Skin epidermis (tissue), 12 donors: ENCODE measurements at regions not wholly inside any gene's neighbourhood (a gene's known extent, or its start where the extent isn't known, plus 50 kb on each side); places are given as distances from the start of the nearest gene placed in this dataset.

Experiments
- H3K27ac ChIP-seq, 21 experiments: fragments of 200-600 bp; sonication (generic) in 11 of 21; one replicate each; pipeline ENCODE4 v1.5.0; 2020; ENCODE audit warnings: mild to moderate bottlenecking in 3 of 21, inconsistent platforms in 2 of 21, moderate library complexity in 2 of 21
- H3K4me3 ChIP-seq, 7 experiments: fragments of 200-600 bp; sonication (generic) in 2 of 7; one replicate each; pipeline ENCODE4 v1.5.0; 2020; ENCODE audit warnings: inconsistent platforms in 2 of 7, mild to moderate bottlenecking in 2 of 7, moderate library complexity in 1 of 7

DNA sequence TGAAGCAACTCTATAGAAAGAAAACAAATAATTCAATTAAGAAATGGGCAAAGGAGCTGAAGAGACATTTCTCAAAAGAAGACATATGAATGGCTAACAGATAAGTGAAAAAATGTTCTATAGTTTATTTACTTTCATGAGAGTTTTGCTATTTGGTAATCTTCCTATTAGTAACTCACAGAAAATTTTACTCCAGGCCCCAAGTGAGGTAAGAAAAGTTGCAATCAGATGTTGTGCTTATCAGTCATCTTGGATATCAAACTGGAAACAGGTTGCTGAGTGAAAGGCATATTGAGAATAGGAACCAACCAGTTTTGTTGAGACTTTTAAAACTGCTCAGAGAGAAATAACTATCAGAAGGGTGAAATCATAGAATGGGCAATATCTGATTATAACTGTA is 1179.0 kb upstream of the ACVR2A start:
- H3K4me3 ChIP-seq = no peak overlapping the region
- no peak overlapping the region for H3K27ac ChIP-seq

DNA sequence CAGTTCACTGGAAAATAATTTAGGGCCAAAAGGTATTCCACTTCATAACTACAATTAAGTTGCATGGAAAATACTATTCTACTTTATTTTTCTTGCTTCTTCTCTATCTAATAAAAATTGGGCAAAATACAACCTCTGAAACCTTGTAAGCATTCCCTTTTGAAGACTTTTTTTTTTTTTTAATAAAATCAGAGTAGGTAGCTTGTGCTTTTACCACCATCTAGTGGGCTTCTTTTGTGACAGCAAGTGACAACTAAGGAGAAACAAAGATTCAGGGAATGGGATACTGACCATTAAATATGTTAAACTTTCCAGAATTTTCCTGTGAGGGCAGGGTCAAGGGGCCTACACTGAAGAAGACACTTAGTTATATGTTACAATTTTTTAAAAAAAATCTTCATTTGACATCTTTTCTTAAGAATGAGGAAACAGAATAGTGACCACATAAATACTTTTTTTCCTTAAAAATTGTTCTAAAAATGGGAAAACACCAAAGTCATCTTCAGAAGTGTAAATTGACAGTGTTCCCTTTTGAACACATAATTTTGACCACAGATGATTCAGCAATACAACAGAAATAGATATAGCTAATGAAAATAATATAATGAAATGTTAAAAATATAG is 1183.2 kb upstream of the ACVR2A start:
- H3K4me3 ChIP-seq = no peak overlapping the region
- H3K27ac ChIP-seq = no peak overlapping the region

DNA sequence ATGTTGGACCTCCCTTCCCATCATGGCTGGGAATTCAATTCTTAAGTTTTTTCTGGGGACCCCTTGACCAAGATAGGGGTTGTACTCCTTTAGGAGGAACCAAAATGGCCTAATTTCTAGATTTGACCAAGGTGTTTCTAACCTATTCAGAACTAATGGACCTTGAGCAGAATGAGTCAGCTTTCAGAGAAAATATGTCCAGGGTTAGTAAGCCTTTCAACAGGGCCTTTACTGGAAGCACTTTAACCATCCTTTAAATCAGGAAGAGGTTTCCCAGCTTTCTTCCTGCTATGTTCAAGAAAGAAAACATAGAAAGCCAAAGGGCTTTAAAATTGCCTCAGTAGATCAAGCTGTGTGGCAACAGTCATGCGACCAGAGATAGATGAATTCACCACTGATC is 1184.9 kb upstream of the ACVR2A start:
- Histone ChIP-seq H3K27ac (no peak overlapping the region), H3K4me3 (no peak overlapping the region)

DNA sequence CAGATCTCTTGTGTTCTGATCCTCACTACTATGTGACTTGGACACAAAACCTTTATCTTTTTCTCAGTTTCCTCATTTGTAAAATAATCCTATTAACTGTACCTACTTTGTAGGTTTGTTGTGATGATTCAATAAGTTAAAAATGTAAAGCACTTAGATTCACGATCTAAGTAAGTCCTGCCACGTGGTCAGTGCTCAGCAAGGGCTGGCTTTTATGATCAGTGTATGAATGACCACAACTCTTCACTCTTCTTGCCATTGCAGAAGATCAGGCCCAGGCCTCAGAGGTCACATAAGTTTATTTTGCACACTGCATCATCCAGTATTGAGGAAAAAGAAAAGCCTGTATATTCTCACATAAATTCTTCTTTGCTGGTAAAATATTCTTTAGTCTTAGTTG is 1192.5 kb upstream of the ACVR2A start:
- Histone ChIP-seq H3K27ac (no peak overlapping the region), H3K4me3 (no peak overlapping the region)

DNA sequence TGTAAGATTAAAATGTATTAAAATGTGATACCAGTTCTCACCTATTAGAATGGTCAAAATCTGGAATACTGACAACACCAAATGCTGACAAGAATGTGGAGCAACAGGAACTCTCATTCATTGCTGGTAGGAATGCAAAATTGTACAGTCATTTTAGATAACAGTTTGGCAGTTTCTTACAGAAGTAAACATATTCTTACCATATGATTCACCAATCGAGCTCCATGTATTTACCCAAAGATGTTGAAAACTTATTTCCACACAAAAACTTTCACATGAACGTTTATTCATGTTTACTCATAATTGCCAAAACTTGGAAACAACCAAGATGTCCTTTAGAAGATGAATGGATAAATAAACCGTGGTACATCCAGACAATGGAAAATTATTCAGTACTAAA is 1193.5 kb upstream of the ACVR2A start:
- Histone ChIP-seq H3K4me3 (no peak overlapping the region), H3K27ac (no peak overlapping the region)

DNA sequence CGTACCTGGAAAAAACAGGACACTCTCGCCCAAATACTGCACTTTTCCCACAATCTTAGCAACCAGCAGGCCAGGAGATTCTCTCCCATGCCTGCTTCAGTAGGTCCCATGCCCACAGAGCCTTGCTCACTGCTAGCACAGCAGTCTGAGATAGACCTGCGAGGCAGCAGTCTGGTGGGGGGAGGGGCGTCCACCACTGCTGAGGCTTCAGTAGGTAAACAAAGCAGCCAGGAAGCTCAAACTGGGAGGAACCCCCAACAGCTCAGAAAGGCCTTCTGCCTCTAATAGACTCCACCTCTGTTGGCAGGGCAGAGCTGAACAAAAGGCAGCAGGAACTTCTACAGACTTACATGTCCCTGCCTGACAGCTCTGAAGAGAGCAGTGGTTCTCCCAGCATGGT is 1202.8 kb upstream of the ACVR2A start:
- Histone ChIP-seq H3K4me3 (no peak overlapping the region), H3K27ac (no peak overlapping the region)

DNA sequence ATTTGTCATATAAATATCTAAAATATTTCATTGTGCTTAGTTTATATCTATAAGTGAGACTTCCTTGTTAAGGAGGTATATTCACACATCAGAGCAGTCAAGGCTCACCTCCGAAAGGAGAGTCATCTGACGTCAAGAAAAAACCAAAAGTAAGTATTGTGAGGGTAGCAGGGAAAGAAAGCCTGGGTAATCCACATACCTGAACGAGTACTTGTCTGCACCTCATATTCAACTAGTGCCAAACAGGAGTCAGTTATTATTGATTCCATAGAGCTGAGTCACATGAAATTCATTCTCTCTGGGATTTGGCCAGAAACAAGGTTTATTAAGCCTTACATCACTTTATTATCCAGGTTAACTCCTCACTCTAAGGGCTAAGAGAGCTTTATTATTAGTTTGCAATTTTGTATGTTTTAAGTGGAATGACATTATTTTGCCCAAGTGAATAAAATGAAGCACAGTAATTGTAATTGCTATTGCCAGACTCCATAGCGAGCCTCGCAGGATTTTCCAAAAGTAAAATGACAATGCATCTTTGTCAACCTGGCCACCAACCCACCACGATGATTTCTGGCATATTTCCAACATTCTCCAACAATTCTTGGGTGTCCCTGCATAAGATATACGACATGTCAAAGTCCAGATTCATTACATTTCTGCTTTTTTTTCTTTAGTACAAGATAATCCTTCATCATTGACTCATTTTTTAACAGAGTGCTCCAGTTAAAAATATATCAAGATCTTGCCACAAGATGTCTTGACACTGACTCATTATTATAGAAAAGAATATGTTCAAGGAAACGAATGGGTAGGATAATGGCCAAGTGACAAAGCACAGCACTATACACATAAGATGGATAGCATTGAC is 1210.4 kb upstream of the ACVR2A start:
- Histone ChIP-seq H3K4me3 (no peak overlapping the region), H3K27ac (no peak overlapping the region)

DNA sequence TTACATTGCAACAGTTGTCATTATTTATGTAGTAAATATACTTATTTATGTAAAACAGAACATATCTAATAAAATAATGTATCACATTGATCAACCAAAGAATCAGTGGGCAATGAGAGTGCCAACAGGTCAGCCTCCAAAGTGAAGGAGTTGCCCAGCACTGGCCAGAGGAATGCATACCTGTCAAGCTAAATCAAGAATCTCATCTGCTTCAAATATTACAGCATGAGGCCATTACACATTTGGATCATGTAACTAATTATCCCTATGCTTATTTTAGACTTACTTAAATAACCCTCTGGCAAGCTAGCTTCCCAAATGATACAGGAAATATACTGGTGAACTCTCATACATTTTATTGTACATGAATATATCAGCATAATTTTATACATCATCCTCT is 1211.7 kb upstream of the ACVR2A start:
- H3K4me3 ChIP-seq = no peak overlapping the region
- H3K27ac ChIP-seq = no peak overlapping the region

DNA sequence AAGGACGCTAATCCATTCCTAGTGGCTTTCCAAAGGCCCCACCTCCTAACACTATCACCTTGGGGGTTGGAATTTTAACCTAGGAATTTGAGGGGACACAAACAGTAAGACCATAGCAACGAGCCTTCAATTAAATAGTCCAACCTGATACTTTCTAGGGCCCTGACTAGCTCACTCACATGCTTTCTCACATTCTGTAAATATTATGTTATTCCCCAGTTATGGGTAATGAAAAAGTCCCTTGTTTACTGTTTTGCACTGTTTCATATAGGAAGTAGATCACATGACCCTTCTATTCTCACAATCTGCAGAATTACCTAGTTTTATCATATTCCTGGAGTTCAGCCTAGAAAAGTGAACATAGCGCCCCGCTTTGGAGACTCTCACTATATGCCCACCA is 1212.1 kb upstream of the ACVR2A start:
- no peak overlapping the region for H3K27ac ChIP-seq

DNA sequence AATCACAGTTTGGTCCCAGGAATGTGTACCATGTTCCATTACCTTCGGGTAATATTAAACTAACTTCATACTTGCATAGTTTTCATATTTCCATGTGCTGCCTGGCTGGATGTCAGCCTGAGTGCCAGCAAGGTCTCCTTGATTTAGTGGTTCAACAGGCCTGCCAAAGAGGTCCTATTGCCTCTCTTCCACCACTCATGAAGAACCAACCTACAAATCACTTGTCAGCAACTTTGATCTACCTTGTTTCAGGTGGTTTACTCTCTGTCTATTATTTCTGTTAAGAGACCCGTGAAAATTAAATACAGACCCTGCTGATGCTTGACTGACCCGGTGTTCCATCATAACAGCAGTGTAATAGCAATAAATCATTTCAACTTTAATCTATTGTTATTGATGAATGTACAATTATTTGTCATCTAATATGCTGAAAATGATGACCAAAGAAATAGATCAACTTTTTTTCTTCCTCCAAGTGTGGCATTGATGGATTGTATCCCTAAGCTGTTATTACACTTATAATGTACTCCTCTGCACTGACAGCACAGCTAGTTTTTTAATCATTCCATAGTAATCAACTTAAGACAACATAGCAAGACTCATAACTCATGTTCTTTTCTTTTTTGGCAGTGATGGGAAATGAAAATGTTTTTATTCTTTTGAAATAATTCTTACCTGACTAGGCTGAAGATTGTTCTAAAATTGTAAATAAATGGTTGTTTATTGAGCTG is 1220.2 kb upstream of the ACVR2A start:
- Histone ChIP-seq H3K27ac (no peak overlapping the region), H3K4me3 (no peak overlapping the region)

More for the DNA sequence above, 1212.1 kb upstream of the ACVR2A start:
- no peak overlapping the region for H3K4me3 ChIP-seq

DNA sequence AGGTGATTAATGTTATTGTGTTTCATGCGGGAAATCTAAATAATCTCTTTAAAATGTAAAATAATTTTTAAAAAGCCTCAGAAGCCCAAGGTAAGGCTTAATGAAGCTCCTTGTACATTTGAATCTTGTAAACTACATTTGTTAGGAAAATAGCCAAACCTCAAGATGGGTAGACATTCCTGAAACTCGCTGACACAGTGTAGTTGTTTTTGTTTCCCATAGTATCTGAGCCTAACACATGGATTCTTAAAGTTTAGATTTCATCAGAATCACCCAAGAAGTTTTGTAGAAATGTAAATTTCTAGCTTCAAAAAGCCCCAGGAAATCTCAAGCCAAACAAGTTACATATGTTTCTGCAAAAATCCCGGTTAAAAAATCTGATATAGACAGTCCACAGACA is 1221.1 kb upstream of the ACVR2A start:
- Histone ChIP-seq H3K4me3 (no peak overlapping the region), H3K27ac (no peak overlapping the region)

DNA sequence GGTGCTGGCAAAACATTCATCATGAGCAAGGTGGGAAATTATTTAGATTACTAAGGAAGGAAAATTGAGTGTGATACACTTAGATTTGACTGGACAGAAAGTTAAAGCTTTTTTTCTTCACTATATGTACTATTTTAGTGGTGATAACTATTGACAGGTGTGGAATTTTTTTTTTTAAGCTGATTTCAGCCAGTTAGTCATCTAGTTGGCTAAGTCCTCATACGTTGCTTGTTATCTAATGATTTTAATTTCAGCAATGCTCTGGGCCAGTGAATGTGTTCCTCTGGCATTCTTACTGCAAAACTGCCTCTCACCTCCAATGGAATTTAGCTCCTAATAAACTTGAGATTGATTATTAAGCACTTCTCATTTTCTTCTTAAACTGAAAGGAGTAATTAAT is 1223.2 kb upstream of the ACVR2A start:
- no peak overlapping the region for H3K27ac ChIP-seq

DNA sequence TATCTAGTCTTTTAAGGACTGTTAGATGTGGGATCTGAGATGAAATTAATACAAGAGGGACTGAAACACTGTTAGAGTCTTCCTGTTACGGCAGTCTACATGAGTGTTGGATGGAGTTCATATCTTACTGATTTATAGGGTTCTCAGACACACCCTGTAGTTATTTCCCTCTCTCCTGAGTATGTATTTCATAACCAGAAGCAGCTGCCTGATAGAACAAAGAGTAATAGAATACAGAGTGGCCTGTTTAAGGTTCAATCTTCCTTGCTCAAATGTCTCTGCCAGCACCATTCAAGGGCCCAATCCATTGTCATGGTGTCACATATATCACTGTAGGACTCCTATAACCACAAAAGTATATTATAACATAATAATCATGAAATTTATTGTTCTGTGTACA is 1229.1 kb upstream of the ACVR2A start:
- H3K4me3 ChIP-seq = no peak overlapping the region

More for the DNA sequence above, 1223.2 kb upstream of the ACVR2A start:
- no peak overlapping the region for H3K4me3 ChIP-seq

DNA sequence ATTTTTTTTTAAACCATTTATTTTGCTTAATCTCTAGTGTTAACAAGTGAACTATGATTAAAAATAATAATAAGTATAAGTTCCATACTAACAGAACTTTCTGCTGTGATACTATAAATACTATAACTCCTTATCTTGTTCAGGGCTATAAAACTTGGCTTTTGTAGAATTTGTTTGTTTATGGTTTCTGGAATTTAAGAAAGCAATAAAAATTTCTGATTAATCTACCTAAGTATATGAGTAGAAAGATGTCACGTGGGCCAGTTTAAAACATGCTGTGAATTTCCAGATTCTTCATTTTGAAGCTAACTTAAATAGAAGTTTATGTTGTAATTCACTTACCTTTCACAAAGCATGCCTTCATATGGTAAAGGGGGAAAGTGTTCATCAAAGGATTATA is 1236.3 kb upstream of the ACVR2A start:
- no peak overlapping the region for H3K27ac ChIP-seq

More for the DNA sequence above, 1229.1 kb upstream of the ACVR2A start:
- H3K27ac ChIP-seq = no peak overlapping the region

DNA sequence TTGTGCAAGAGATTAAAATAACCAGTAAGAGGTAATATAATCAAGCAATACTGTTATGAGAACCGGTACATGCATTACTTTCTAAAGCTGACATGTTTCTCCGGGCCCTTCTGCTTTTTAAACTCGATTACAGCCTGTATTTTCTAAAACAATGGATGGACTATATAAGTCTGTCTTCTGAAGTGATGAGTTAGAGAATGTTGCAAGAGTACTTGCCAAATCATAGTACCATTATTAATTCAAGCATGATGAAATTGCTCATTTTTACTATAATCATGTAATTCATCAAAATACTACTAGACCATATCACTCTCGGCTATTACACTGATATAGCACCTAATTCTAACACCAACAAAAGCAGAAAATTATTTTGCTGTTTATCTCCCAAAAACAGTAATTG is 1240.3 kb upstream of the ACVR2A start:
- H3K27ac ChIP-seq = no peak overlapping the region
- no peak overlapping the region for H3K4me3 ChIP-seq

More for the DNA sequence above, 1236.3 kb upstream of the ACVR2A start:
- H3K4me3 ChIP-seq = no peak overlapping the region

DNA sequence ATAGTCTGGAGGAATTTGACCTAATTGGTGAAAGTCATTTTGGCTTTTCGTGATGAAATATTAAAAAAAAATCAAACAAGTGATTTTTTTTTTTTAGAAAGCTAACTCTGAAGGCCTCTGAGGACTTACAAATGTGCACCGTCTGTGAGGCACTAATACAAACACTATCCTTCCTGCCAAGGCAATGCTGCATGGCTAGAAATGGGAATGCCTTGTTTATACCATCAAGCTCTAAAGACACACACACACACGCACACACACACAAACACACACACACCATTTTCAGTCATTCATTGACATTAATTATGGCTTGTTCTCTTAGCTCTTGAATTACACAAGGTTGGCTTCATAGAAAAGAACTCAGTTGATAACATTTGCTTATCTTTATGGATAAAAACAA is 1242.0 kb upstream of the ACVR2A start:
- Histone ChIP-seq H3K4me3 (no peak overlapping the region), H3K27ac (no peak overlapping the region)

DNA sequence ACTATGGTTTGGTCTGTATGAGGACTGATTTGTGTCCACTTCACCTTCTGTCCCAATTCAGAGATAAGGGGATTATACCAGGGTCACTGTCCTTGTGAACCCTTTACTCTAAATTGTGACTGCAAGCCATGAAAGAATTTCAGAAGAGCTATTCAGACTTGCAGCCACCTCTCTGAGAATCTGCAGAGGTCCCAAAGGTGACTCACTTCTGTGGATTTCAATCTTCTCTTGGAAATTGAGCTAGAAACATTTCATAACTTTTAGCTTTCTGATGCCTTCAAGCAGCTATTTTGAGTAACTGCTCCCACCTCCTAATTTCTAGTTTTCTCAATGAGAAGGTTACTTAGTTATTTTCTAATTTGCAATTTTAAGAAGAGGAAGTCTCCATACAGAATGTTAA is 1242.4 kb upstream of the ACVR2A start:
- H3K27ac ChIP-seq = no peak overlapping the region
- no peak overlapping the region for H3K4me3 ChIP-seq

DNA sequence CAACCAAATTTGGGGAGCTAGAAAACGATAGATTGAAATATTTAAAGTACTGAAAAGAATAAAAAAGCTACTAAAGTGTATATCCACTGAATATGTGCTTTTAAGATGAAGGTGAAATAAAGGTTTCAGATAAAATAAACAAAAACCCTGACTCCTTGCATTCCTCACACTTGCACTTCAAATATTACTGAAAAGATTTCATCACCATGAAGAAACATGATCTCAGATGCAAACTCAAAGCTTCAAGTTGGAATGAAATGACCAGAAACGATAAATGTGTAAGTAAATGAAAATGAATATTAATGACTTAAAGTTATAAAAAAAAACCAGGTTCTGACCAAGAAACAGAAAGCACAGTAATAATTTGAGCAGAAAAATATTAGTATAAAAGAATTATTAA is 1246.0 kb upstream of the ACVR2A start:
- no peak overlapping the region for H3K27ac ChIP-seq
- H3K4me3 ChIP-seq = no peak overlapping the region

DNA sequence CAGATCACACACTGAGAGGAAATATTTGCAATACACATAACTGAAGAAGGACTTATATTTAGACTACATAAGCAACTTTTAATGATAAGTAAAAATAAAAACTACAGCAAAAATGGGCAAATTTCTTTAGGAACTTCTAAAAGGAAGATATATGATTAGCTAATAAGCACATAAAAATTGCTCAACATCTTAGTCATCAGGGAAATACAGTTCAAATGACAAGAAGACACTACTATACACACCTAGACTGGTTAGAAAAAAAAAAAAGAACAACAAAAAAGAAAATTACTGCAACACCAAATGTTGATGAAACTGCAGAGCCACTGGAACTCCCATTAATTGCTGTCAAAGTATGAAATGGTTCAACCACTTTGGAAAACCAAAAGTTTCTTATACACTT is 1247.5 kb upstream of the ACVR2A start:
- H3K4me3 ChIP-seq = no peak overlapping the region
- H3K27ac ChIP-seq = no peak overlapping the region

DNA sequence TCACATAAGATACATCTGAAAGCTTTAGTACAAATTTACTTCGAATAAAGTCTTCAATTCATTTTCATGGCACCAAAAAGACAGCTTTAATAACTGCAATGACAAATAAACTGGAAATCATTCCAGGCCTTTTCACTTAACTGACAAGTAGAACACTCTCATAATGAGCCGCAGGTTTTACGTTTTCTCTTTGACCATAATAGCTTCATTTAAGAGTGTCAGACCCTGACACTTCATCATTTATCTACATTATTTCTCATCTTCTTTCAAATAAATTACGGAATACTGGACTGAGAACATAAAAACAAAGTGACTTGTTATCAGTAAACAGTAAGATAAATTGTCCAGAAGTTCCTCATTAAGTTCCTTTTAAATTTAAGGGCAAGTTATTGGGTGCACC is 1252.9 kb upstream of the ACVR2A start:
- H3K27ac ChIP-seq = no peak overlapping the region
- H3K4me3 ChIP-seq = no peak overlapping the region

DNA sequence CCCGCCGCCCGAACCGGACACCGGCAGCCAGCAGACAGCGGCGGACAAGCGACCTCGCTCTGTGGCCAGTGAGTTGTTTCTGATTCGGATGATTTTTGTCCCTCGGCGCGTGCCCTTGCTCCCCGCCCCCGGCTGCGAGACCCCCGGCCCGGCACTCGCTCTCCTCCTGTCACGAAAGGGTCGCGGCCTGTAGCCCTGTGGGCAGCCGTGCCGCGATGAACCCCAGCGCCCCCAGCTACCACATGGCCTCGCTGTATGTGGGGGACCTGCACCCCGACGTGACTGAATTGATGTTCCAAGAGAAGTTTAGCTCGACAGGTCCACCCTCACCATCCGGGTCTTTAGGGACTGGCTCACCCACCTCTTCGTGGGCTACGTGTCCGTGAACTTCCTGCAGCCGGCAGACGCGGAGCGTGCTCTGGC is 1257.5 kb upstream of the ACVR2A start:
- H3K4me3 ChIP-seq = no peak overlapping the region
- H3K27ac ChIP-seq = no peak overlapping the region
